A172 (cell line): ENCODE measurements at regions not wholly inside any gene's neighbourhood (a gene's known extent, or its start where the extent isn't known, plus 50 kb on each side); places are given as distances from the start of the nearest gene placed in this dataset.
"Not testable (repeated sequence)": the region's sequence is repeated elsewhere in the genome, so short reads cannot be mapped to it uniquely, and the experiment has no call there.

ENCODE experiments used
- DNase-seq: peaks from one replicate; pipeline ENCODE4 v3.0.0-alpha.2; 2015; ENCODE audit warnings: low spot score

DNA sequence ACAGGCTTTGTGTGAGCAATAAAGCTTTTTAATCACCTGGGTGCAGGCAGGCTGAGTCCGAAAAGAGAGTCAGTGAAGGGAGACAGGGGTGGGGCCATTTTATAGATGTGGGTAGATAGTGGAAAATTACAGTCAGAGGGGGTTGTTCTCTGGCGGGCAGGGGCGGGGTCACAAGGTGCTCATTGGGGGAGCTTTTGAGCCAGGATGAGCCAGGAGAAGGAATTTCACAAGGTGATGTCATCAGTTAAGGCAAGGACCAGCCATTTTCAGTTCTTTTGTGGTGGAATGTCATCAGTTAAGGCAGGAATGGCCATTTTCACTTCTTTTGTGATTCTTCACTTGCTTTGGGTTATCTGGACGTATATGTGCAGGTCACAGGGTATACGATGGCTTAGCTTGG, 571.3 kb upstream of the PCDH7 start:
- DNase-seq: not testable (repeated sequence)

GRCh38 chr4:30149539-30149938, 570.6 kb upstream of the PCDH7 start:
- DNase-seq: not testable (repeated sequence)

DNA sequence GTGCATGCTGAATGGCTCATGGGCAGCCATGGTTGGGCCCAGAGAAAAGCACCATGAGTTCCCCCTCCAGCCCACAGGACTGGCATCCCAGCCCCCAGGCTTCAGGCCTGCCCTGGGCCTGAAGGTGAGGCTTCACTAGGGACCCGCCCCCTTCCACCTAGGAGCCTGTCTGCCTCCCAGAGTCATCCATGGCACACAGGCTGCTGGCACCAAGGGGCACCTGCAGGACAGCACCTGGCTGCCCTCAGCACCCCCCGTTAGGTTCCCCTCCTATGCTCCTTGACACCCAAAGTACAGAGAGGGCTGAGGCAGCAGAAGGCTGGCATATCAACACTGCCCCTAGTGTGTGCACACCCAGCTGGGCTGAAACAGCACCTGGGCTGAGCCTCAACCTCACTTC, 566.7 kb upstream of the PCDH7 start:
- DNase-seq: no peak

- DNase-seq: no peak
Observed at GRCh38 chr4:30160140-30160539, 560.0 kb upstream of the PCDH7 start.

DNA sequence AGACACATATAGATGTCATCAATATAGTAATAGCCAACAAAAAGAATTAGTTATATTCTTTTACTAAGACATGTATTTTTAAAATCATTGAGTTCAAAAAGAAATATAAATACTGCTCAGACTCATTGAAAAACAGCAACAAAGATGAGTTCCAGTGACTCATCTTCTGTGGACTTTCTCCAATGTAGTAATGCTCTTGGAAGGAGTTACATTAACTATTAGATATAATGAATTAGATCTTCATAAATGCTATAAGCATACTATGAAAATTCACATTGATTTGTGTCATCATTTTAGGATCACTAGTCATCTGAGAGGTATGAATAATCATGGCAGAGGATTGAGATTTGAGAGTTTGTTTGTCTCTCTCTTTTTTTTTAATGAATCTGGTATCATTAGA, 547.8 kb upstream of the PCDH7 start:
- DNase-seq: no peak

DNA sequence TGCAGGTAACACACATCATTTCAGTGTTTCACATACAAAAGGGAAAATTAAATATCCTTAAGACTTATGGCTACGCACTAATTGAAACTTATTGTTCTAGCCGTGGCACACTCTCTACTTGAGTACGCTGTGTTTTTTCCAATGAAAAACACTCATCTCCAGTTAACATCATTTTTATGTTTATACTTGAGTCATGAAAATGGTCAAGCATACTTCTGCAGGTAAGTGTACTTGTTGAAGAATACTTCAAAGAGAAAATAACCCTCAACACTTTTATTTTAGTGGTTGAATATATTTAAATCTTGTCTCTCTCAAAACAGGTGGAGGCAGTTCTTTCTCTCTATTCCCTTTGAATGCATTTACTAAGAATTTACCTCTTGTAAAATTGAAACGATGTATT, 538.7 kb upstream of the PCDH7 start:
- no peak for DNase-seq

GRCh38 chr4:30181918-30182317, 538.3 kb upstream of the PCDH7 start:
- DNase-seq: no peak

DNA sequence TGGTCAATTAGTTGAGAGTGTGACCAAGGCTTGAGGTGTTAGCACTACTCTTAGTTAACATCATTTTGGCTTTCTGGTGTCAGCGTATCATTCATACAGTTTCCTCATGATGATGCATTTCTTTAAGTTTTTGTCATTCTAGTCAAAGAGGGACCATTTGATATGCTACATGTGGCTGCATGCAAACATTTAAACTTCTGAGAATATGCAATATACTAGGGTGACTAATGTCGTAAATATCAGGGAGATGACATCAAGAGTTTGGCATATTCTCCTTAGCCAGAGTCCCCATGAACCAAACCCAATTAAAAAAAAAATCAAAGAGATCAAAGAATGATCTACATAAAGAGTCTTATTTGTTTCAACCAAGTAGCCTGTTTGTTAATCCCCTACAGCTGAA, 537.4 kb upstream of the PCDH7 start:
- DNase-seq: peak; percentile 2

- no peak for DNase-seq
Observed at GRCh38 chr4:30191902-30192301, 528.3 kb upstream of the PCDH7 start.

DNA sequence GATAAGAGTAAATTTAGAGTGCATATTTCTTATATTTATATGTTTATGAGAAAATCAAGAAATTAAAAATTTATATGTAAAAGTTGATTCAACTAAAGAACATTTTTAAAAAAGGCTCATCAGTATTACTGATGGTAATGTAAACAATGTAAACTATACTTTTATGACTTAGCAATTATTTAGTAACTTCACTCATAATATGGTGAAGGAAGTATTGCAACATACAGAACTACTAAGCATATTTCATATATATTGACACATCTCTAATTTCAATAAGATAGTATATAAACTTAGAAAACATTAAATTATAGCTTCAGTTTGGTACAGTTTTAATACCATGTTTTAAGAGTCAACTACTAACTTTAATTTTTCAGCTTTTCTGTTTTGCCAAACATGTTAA, 512.8 kb upstream of the PCDH7 start:
- DNase-seq: no peak

DNA sequence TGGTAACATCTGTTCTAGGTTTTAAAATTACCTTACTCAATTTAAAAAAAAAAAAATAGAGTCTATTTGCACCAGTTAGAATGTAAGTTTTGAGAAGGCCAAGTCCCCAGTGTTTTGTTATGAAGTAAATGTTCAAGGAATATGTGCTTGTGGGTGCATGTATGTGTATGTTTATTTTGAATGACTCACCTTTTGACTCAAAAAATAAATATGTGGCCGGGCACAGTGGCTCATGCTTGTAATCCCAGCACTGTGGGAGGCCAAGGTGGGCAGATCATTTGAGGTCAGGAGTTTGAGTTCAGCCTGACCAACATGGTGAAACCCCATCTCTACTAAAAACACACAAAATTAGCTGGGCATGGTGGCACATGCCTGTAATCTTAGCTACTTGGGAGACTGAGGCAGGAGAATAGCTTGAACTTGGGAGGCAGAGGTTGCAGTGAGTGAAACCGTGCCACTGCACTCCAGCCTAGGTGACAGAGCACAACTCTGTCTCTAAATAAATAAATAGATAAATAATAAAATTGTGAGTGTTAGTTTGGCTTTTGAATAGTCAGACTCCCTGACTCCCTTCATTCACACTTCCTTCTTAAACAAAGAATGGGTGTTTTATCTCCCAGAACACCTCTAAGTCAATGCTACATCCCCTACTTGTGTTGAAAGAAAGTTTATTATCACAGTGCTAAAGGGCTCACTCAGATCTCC, 511.3 kb upstream of the PCDH7 start:
- peak; percentile 48 for DNase-seq

GRCh38 chr4:30215973-30216372, 504.2 kb upstream of the PCDH7 start:
- not testable (repeated sequence) for DNase-seq

GRCh38 chr4:30245140-30245539, 475.0 kb upstream of the PCDH7 start:
- no peak for DNase-seq

- no peak for DNase-seq
Observed at GRCh38 chr4:30256116-30256832, 463.9 kb upstream of the PCDH7 start.

GRCh38 chr4:30258949-30259348, 461.2 kb upstream of the PCDH7 start:
- no peak for DNase-seq

- DNase-seq: no peak
Observed at GRCh38 chr4:30262379-30262778, 457.8 kb upstream of the PCDH7 start.

- no peak for DNase-seq
Observed at GRCh38 chr4:30264465-30264864, 455.7 kb upstream of the PCDH7 start.

DNA sequence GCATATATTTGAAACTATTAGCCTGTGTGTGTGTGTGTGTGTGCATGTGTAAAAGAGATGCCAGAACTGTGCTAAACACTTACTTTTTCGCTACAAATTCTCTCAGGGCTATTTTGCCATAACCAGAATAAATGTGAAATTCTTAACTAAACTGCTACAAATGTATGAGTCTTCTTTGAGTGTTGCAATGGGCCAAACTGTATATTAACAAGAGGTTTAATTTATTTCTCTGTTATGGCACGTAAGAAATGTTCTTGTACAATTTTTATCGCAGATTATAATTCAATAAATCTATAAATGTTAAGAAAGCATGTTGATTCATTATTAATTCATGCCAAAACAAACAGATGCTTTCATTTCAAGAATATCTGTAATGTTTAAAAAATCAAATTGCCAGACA, 454.5 kb upstream of the PCDH7 start:
- DNase-seq: no peak

GRCh38 chr4:30268370-30268769, 451.8 kb upstream of the PCDH7 start:
- DNase-seq: no peak

- peak; percentile 8 for DNase-seq
Observed at GRCh38 chr4:30269850-30270249, 450.3 kb upstream of the PCDH7 start.

DNA sequence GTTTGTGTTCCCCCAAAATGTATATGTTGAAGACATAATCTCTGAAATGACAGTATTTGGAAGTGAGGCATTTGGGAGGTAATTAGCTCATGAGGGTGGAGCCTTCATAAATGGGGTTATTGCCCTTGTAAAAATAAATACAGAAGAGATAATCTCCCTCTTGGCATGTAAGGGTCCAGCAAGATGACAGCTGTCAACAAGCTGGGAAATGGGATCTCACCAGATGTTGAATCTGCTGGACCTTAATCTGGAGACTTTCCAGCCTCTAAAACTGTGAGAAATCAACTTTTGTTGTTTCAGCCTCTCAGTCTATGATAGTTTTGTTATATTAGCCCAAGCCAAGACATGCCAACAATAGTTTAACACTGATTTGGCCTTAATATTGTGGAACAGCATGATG, 438.2 kb upstream of the PCDH7 start:
- DNase-seq: no peak

DNA sequence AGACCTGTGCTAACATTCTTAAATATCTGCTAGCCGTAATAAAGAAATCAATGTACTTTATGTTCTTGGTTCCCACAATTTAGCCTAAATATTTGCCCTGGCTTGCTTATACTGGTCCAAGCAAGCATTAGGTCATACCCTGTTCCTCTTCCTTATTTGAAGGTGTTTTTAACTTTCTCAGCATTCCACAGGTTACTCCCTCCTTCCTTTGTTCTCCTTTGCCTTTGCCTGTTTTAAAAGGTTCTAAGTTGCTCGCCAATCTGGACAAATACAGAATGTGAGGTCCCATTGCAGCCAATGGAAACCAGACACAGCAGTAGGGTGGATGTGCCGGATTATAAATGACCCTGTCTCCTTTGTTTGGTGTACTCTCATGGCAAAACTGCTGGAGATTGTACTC, 436.8 kb upstream of the PCDH7 start:
- no peak for DNase-seq

- no peak for DNase-seq
Observed at GRCh38 chr4:30294295-30294694, 425.9 kb upstream of the PCDH7 start.

GRCh38 chr4:30295652-30296051, 424.5 kb upstream of the PCDH7 start:
- no peak for DNase-seq
